ENCODE measurements at regions not wholly inside any gene's neighbourhood (a gene's known extent, or its start where the extent isn't known, plus 50 kb on each side); places are given as distances from the start of the nearest gene placed in this dataset.

DNA sequence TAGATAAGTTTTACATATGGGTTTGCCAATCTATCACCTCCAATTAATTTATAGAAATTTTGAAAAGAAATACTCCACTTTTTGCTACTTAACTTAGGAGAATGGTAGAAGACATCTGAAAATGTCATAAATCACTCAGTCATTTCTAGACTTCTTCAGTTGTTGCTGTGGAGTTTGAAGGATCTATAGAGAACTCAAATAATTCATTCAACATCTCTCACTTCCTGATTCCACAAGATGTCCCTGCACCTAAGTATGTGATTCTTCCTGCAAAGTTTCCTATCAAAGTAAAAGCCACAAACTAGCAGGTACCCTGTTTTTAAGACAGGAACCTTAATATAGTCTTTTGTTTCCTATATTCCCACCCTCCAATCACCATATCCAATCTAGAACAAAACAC lies 297.1 kb upstream of the ATP10B start:
- TF ChIP-seq, protein P1, sequence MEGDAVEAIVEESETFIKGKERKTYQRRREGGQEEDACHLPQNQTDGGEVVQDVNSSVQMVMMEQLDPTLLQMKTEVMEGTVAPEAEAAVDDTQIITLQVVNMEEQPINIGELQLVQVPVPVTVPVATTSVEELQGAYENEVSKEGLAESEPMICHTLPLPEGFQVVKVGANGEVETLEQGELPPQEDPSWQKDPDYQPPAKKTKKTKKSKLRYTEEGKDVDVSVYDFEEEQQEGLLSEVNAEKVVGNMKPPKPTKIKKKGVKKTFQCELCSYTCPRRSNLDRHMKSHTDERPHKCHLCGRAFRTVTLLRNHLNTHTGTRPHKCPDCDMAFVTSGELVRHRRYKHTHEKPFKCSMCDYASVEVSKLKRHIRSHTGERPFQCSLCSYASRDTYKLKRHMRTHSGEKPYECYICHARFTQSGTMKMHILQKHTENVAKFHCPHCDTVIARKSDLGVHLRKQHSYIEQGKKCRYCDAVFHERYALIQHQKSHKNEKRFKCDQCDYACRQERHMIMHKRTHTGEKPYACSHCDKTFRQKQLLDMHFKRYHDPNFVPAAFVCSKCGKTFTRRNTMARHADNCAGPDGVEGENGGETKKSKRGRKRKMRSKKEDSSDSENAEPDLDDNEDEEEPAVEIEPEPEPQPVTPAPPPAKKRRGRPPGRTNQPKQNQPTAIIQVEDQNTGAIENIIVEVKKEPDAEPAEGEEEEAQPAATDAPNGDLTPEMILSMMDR (IDR thresholded peaks at IDR 0.05 in 2 of 3, conservative IDR thresholded peaks at IDR 0.05 in 1 of 3; ENCODE audit: borderline replicate concordance in 1 of 3, insufficient read depth in 1 of 3, low read depth in 2 of 3, low read length in 2 of 3) = no peak
- no peak for TF ChIP-seq POLR2A (IDR thresholded peaks at IDR 0.05; ENCODE audit: borderline replicate concordance, extremely low read depth, insufficient read depth, insufficient read length)
- TF ChIP-seq YY1 (IDR thresholded peaks at IDR 0.05; ENCODE audit: extremely low read depth, insufficient replicate concordance, low read depth, low read length) = no peak
- TF ChIP-seq EZH2 (IDR thresholded peaks at IDR 0.05) = no peak
- no peak for TF ChIP-seq POLR2AphosphoS5 (IDR thresholded peaks at IDR 0.05; ENCODE audit: low read depth, low read length)
- TF ChIP-seq JUND (IDR thresholded peaks at IDR 0.05) = no peak
- TF ChIP-seq EZH2phosphoT487 (IDR thresholded peaks at IDR 0.05; ENCODE audit: borderline replicate concordance) = no peak
- TF ChIP-seq CEBPB (IDR thresholded peaks at IDR 0.05; ENCODE audit: low read depth) = no peak
- TF ChIP-seq, protein P2, sequence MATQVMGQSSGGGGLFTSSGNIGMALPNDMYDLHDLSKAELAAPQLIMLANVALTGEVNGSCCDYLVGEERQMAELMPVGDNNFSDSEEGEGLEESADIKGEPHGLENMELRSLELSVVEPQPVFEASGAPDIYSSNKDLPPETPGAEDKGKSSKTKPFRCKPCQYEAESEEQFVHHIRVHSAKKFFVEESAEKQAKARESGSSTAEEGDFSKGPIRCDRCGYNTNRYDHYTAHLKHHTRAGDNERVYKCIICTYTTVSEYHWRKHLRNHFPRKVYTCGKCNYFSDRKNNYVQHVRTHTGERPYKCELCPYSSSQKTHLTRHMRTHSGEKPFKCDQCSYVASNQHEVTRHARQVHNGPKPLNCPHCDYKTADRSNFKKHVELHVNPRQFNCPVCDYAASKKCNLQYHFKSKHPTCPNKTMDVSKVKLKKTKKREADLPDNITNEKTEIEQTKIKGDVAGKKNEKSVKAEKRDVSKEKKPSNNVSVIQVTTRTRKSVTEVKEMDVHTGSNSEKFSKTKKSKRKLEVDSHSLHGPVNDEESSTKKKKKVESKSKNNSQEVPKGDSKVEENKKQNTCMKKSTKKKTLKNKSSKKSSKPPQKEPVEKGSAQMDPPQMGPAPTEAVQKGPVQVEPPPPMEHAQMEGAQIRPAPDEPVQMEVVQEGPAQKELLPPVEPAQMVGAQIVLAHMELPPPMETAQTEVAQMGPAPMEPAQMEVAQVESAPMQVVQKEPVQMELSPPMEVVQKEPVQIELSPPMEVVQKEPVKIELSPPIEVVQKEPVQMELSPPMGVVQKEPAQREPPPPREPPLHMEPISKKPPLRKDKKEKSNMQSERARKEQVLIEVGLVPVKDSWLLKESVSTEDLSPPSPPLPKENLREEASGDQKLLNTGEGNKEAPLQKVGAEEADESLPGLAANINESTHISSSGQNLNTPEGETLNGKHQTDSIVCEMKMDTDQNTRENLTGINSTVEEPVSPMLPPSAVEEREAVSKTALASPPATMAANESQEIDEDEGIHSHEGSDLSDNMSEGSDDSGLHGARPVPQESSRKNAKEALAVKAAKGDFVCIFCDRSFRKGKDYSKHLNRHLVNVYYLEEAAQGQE (IDR thresholded peaks at IDR 0.05; ENCODE audit: low read depth) = no peak
- no peak for TF ChIP-seq SP1 (IDR thresholded peaks at IDR 0.05; ENCODE audit: low read depth)

Measured in HCT116 (cell line).